ENCODE measurements at regions not wholly inside any gene's neighbourhood (a gene's known extent, or its start where the extent isn't known, plus 50 kb on each side); places are given as distances from the start of the nearest gene placed in this dataset.

GRCh38 chr5:1959725-1960581 is 77.2 kb upstream of the IRX4 start:
- TF ChIP-seq REST (IDR thresholded peaks at IDR 0.05; ENCODE audit: unreplicated experiment) (no peak), EZH2 (IDR thresholded peaks at IDR 0.05; ENCODE audit: low read depth, unreplicated experiment) (no peak)
- Histone ChIP-seq H4K20me1 (replicated peaks; ENCODE audit: insufficient read depth) (no peaks in the 10 kb centered on the region), H3K4me1 (ENCODE audit: insufficient read depth) (no peaks in the 10 kb centered on the region), H3K79me2 (replicated peaks; ENCODE audit: insufficient read depth) (no peaks in the 10 kb centered on the region), H3K4me2 (no peak overlapping the region), H3F3A (replicated peaks; ENCODE audit: low read depth) (no peaks in the 10 kb centered on the region), H3K36me3 (ENCODE audit: insufficient read depth) (no peaks in the 10 kb centered on the region), H3K27me3 (ENCODE audit: insufficient read depth) (no peaks in the 10 kb centered on the region), H2AFZ (no peak overlapping the region), H3K27ac (ENCODE audit: low read depth) (no peak overlapping the region), H3K4me3 (no peak overlapping the region), H3K9me2 (ENCODE audit: insufficient read depth) (peaks cover 5% of the 10 kb centered on the region; the same call in 1 of the 2 replicates)
- no peaks in the 10 kb centered on the region for H3K4me1 Mint-ChIP-seq
- peaks cover 2% of the 10 kb centered on the region for H3K27me3 Mint-ChIP-seq (ENCODE audit: insufficient read depth, low read depth, poor library complexity)
- no peak for DNase-seq (ENCODE audit: low spot score)
- H3K27ac Mint-ChIP-seq, result no peak overlapping the region
- H3K4me3 Mint-ChIP-seq, result no peak overlapping the region
- no peaks in the 10 kb centered on the region for H3K9me3 Mint-ChIP-seq
- no peaks in the 10 kb centered on the region; the same call in 2 of the 3 replicates for H3K36me3 Mint-ChIP-seq (ENCODE audit: low read depth)
- no peak for ATAC-seq

- no peaks in the 10 kb centered on the region for H3K36me3 ChIP-seq (ENCODE audit: insufficient read depth)
- H3K27ac ChIP-seq (ENCODE audit: low read depth), result no peak overlapping the region
- peaks cover 5% of the 10 kb centered on the region; the same call in 1 of the 2 replicates for H3K9me2 ChIP-seq (ENCODE audit: insufficient read depth)
- no peaks in the 10 kb centered on the region for H3F3A ChIP-seq (replicated peaks; ENCODE audit: low read depth)
- no peaks in the 10 kb centered on the region for H3K9me3 Mint-ChIP-seq
- H2AFZ ChIP-seq, result no peak overlapping the region
- no peaks in the 10 kb centered on the region for H3K4me1 ChIP-seq (ENCODE audit: insufficient read depth)
- H3K4me3 ChIP-seq, result no peak overlapping the region
- H3K36me3 Mint-ChIP-seq (ENCODE audit: low read depth), result no peaks in the 10 kb centered on the region; the same call in 2 of the 3 replicates
- DNase-seq (ENCODE audit: low spot score) (no peak), ATAC-seq (no peak)
- no peak for TF ChIP-seq REST (IDR thresholded peaks at IDR 0.05; ENCODE audit: unreplicated experiment)
- TF ChIP-seq, protein P1, sequence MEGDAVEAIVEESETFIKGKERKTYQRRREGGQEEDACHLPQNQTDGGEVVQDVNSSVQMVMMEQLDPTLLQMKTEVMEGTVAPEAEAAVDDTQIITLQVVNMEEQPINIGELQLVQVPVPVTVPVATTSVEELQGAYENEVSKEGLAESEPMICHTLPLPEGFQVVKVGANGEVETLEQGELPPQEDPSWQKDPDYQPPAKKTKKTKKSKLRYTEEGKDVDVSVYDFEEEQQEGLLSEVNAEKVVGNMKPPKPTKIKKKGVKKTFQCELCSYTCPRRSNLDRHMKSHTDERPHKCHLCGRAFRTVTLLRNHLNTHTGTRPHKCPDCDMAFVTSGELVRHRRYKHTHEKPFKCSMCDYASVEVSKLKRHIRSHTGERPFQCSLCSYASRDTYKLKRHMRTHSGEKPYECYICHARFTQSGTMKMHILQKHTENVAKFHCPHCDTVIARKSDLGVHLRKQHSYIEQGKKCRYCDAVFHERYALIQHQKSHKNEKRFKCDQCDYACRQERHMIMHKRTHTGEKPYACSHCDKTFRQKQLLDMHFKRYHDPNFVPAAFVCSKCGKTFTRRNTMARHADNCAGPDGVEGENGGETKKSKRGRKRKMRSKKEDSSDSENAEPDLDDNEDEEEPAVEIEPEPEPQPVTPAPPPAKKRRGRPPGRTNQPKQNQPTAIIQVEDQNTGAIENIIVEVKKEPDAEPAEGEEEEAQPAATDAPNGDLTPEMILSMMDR (conservative IDR thresholded peaks at IDR 0.05; ENCODE audit: low read depth in 2 of 2), result no peak
- TF ChIP-seq NANOG (IDR thresholded peaks at IDR 0.05; ENCODE audit: borderline replicate concordance), result no peak
- TF ChIP-seq POLR2AphosphoS5 (IDR thresholded peaks at IDR 0.05; ENCODE audit: low read depth), result no peak
- no peak for TF ChIP-seq JUNB (IDR thresholded peaks at IDR 0.05; ENCODE audit: unreplicated experiment)
- TF ChIP-seq ZNF114 (CRISPR knock-in tag; IDR thresholded peaks at IDR 0.05), result no peak
- TF ChIP-seq ZNF331 (CRISPR knock-in tag; IDR thresholded peaks at IDR 0.05; ENCODE audit: low read depth), result no peak
- TF ChIP-seq CREB1 (CRISPR knock-in tag; IDR thresholded peaks at IDR 0.05; ENCODE audit: low read depth), result no peak
- no peak for TF ChIP-seq STAT1 (IDR thresholded peaks at IDR 0.05; ENCODE audit: unreplicated experiment)
- no peak for TF ChIP-seq EZH2 (IDR thresholded peaks at IDR 0.05; ENCODE audit: low read depth, unreplicated experiment)
- TF ChIP-seq, protein P2, sequence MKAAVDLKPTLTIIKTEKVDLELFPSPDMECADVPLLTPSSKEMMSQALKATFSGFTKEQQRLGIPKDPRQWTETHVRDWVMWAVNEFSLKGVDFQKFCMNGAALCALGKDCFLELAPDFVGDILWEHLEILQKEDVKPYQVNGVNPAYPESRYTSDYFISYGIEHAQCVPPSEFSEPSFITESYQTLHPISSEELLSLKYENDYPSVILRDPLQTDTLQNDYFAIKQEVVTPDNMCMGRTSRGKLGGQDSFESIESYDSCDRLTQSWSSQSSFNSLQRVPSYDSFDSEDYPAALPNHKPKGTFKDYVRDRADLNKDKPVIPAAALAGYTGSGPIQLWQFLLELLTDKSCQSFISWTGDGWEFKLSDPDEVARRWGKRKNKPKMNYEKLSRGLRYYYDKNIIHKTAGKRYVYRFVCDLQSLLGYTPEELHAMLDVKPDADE (IDR thresholded peaks at IDR 0.05), result no peak
- H3K4me2 ChIP-seq, result no peak overlapping the region
- peaks cover 2% of the 10 kb centered on the region for H3K27me3 Mint-ChIP-seq (ENCODE audit: insufficient read depth, low read depth, poor library complexity)
- no peak overlapping the region for H3K27ac Mint-ChIP-seq
- H3K4me1 Mint-ChIP-seq, result no peaks in the 10 kb centered on the region
- no peaks in the 10 kb centered on the region for H3K79me2 ChIP-seq (replicated peaks; ENCODE audit: insufficient read depth)
- H4K20me1 ChIP-seq (replicated peaks; ENCODE audit: insufficient read depth), result no peaks in the 10 kb centered on the region
- H3K27me3 ChIP-seq (ENCODE audit: insufficient read depth), result no peaks in the 10 kb centered on the region
- no peak overlapping the region for H3K4me3 Mint-ChIP-seq
These were observed 76.5 kb upstream of the IRX4 start for GRCh38 chr5:1959231-1959630.

All from GM23338 (cell line).